Panc1 (cell line): ENCODE measurements at regions not wholly inside any gene's neighbourhood (a gene's known extent, or its start where the extent isn't known, plus 50 kb on each side); places are given as distances from the start of the nearest gene placed in this dataset.

Source experiments
- ATAC-seq: fragments of 200-7000 bp; cut with Tn5 transposase; 2 replicates; pipeline ENCODE4 v1.9.1; 2020; ENCODE audit warnings: mild to moderate bottlenecking, moderate library complexity
- BruUV-seq: library from RNA; stranded (reverse); fragments of 400-500 nt; replicated peaks from 2 replicates; lab custom pipeline; 2021; lab: Mats Ljungman, UMichigan
- CTCF ChIA-PET: fragments of 300-600 bp; sonication (Branson Sonifier 250); formaldehyde crosslinking; loops from one replicate; lab custom pipeline; 2022; ENCODE audit warnings: antibody characterized with exemption; lab: Charles Lee
- POLR2A ChIA-PET: fragments of 300-600 bp; sonication (Branson Sonifier 250); formaldehyde crosslinking; loops from one replicate; lab custom pipeline; 2022; ENCODE audit warnings: antibody characterized with exemption; lab: Charles Lee
- DNase-seq: peaks from one replicate; pipeline ENCODE4 v3.0.0-alpha.2; 2010; ENCODE audit warnings: low read depth, low spot score
- H3K27ac ChIP-seq: 2 replicates; pipeline ENCODE4 v1.5.1; 2011; ENCODE audit warnings: mild to moderate bottlenecking, low read length, inconsistent platforms
- H3K27me3 ChIP-seq: fragments of 200-500 bp; sonication (Bioruptor generic); 2 replicates; pipeline ENCODE4 v1.6.0; 2014; ENCODE audit warnings: low read length, inconsistent platforms; ENCODE audit not compliant: control insufficient read depth, insufficient read depth
- H3K36me3 ChIP-seq: fragments of 200-500 bp; sonication (Bioruptor generic); 2 replicates; pipeline ENCODE4 v1.5.1; 2014; ENCODE audit warnings: inconsistent platforms, mild to moderate bottlenecking, low read length, moderate library complexity; ENCODE audit not compliant: control insufficient read depth, insufficient read depth
- H3K4me1 ChIP-seq: 2 replicates; pipeline ENCODE4 v1.5.1; 2011; ENCODE audit warnings: inconsistent platforms, mild to moderate bottlenecking, low read length, moderate library complexity; ENCODE audit not compliant: control insufficient read depth, insufficient read depth
- H3K4me3 ChIP-seq, 2 experiments: 2 replicates each; pipeline ENCODE4 v1.5.1; 2011 to 2012; ENCODE audit warnings: low read depth in 2 of 2, low read length in 2 of 2, mild to moderate bottlenecking in 2 of 2, inconsistent platforms in 1 of 2, moderate library complexity in 1 of 2
- H3K9me3 ChIP-seq: fragments of 200-500 bp; sonication (Bioruptor generic); 2 replicates; pipeline ENCODE4 v1.5.1; 2014; ENCODE audit warnings: low read depth, mild to moderate bottlenecking, inconsistent platforms, low read length, moderate library complexity; ENCODE audit not compliant: control insufficient read depth, insufficient read depth
- CTCF ChIP-seq: fragments of 450-650 bp; IDR thresholded peaks from 2 replicates; pipeline ENCODE4 v1.5.1; 2017; ENCODE audit warnings: mild to moderate bottlenecking
- POLR2AphosphoS5 ChIP-seq: IDR thresholded peaks from 2 replicates; pipeline ENCODE4 v1.6.1; 2012; ENCODE audit warnings: mild to moderate bottlenecking, low read depth, low read length, moderate library complexity
- SIN3A ChIP-seq: IDR thresholded peaks from 2 replicates; pipeline ENCODE4 v1.6.1; 2012; ENCODE audit warnings: low read depth, mild to moderate bottlenecking, low read length, moderate library complexity, borderline replicate concordance; ENCODE audit not compliant: insufficient read depth
- TCF7L2 ChIP-seq: IDR thresholded peaks from 2 replicates; pipeline ENCODE4 v1.6.1; 2011; ENCODE audit warnings: mild to moderate bottlenecking, low read depth, low read length, inconsistent platforms
- in situ Hi-C: cut with HindIII; loops from 2 replicates; pipeline ENCODE4 v1.10.0; 2016; ENCODE audit warnings: low sequenced_read_pairs, low pct_unique_long_range_greater_than_20kb
- intact Hi-C: fragments of 100-400 bp; cut with micrococcal nuclease; formaldehyde crosslinking; loops from one replicate; pipeline ENCODE4 v1.10.0; 2022; ENCODE audit not compliant: unreplicated experiment
- TF ChIP-seq, protein P1 (sequence below), 2 experiments: IDR thresholded peaks; 2 replicates each; pipeline ENCODE4 v1.6.1; 2011 to 2012; ENCODE audit warnings: low read depth in 2 of 2, control low read depth in 1 of 2, low read length in 1 of 2, mild to moderate bottlenecking in 1 of 2, moderate library complexity in 1 of 2; ENCODE audit not compliant: insufficient read depth in 1 of 2

DNA sequence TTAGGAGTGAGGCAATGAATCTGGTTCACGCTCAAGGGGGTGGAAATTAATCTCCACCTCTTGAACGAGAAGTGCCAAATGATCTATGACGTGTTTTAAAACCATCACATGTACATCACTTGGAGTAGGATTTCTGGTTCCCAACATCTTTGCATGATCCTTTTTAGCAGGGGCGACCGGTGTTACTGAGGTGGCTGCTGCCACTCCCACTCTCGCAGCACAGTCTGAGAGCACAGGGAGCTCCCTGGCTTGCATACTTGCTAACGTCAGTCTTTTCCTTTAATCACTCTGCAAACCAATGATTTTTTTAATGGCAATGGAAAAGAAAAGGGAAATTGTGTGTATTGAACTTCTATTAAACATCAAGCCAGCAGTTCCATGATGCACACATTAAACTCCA is 624.4 kb downstream of the IRX1 start:
- in situ Hi-C loops (no loop called here), intact Hi-C loops (no loop called here)
- ATAC-seq (no peak), DNase-seq (no peak)
- Histone ChIP-seq H3K27me3 (no peaks in the 10 kb centered on the region), H3K9me3 (no peaks in the 10 kb centered on the region), H3K36me3 (no peaks in the 10 kb centered on the region), H3K27ac (no peak overlapping the region), H3K4me1 (no peaks in the 10 kb centered on the region), H3K4me3 (no peak overlapping the region)
- ChIA-PET CTCF (no interaction called here), POLR2A (no interaction called here)
- TF ChIP-seq POLR2AphosphoS5 (no peak), CTCF (no peak), SIN3A (no peak), TCF7L2 (no peak)
- TF ChIP-seq, protein P1, sequence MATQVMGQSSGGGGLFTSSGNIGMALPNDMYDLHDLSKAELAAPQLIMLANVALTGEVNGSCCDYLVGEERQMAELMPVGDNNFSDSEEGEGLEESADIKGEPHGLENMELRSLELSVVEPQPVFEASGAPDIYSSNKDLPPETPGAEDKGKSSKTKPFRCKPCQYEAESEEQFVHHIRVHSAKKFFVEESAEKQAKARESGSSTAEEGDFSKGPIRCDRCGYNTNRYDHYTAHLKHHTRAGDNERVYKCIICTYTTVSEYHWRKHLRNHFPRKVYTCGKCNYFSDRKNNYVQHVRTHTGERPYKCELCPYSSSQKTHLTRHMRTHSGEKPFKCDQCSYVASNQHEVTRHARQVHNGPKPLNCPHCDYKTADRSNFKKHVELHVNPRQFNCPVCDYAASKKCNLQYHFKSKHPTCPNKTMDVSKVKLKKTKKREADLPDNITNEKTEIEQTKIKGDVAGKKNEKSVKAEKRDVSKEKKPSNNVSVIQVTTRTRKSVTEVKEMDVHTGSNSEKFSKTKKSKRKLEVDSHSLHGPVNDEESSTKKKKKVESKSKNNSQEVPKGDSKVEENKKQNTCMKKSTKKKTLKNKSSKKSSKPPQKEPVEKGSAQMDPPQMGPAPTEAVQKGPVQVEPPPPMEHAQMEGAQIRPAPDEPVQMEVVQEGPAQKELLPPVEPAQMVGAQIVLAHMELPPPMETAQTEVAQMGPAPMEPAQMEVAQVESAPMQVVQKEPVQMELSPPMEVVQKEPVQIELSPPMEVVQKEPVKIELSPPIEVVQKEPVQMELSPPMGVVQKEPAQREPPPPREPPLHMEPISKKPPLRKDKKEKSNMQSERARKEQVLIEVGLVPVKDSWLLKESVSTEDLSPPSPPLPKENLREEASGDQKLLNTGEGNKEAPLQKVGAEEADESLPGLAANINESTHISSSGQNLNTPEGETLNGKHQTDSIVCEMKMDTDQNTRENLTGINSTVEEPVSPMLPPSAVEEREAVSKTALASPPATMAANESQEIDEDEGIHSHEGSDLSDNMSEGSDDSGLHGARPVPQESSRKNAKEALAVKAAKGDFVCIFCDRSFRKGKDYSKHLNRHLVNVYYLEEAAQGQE (IDR thresholded peaks at IDR 0.05; ENCODE audit: insufficient read depth in 1 of 2, low read depth in 2 of 2, low read length in 1 of 2) = no peak
- no TSS peak for BruUV-seq

GRCh38 chr5:4221048-4221447 is 625.4 kb downstream of the IRX1 start:
- no peak overlapping the region for H3K27ac ChIP-seq
- no peaks in the 10 kb centered on the region for H3K4me1 ChIP-seq
- in situ Hi-C loops (no loop called here), intact Hi-C loops (no loop called here)
- no peak overlapping the region for H3K4me3 ChIP-seq
- ATAC-seq = no peak
- ChIA-PET CTCF (no interaction called here), POLR2A (no interaction called here)
- DNase-seq = no peak
- TF ChIP-seq, protein P1 (IDR thresholded peaks at IDR 0.05; ENCODE audit: insufficient read depth in 1 of 2, low read depth in 2 of 2, low read length in 1 of 2) = no peak
- TF ChIP-seq CTCF (no peak), POLR2AphosphoS5 (no peak), TCF7L2 (no peak), SIN3A (no peak)
- H3K27me3 ChIP-seq = no peaks in the 10 kb centered on the region
- H3K9me3 ChIP-seq = no peaks in the 10 kb centered on the region
- H3K36me3 ChIP-seq = no peaks in the 10 kb centered on the region
- no TSS peak for BruUV-seq
